Retinal pigment epithelial cell (primary cell): ENCODE measurements at regions not wholly inside any gene's neighbourhood (a gene's known extent, or its start where the extent isn't known, plus 50 kb on each side); places are given as distances from the start of the nearest gene placed in this dataset.

Experiments used
- DNase-seq: peaks from one replicate; pipeline ENCODE4 v3.0.0-alpha.2; 2010; ENCODE audit warnings: low read depth
- H3K4me3 ChIP-seq: 2 replicates; pipeline ENCODE4 v1.5.1; 2011; ENCODE audit warnings: mild to moderate bottlenecking, low read length, control low read depth, moderate library complexity
- CTCF ChIP-seq: conservative IDR thresholded peaks from 2 replicates; pipeline ENCODE4 v1.5.1; 2011; ENCODE audit warnings: low read depth, low read length, control low read depth, inconsistent platforms

- no peak for DNase-seq
- H3K4me3 ChIP-seq, result no peak overlapping the region
- no peak for TF ChIP-seq CTCF
These were observed 182.6 kb downstream of the FZD1 start for GRCh38 chr7:91446819-91447218.

GRCh38 chr7:91455411-91455810 is 191.2 kb downstream of the FZD1 start:
- H3K4me3 ChIP-seq, result no peak overlapping the region
- DNase-seq, result no peak
- TF ChIP-seq CTCF, result no peak

- no peak for DNase-seq
- H3K4me3 ChIP-seq, result no peak overlapping the region
- no peak for TF ChIP-seq CTCF
These were observed 193.0 kb downstream of the FZD1 start for GRCh38 chr7:91457208-91457607.

- no peak for DNase-seq
- no peak for TF ChIP-seq CTCF
- H3K4me3 ChIP-seq, result no peak overlapping the region
These were observed 195.3 kb downstream of the FZD1 start for GRCh38 chr7:91459539-91459938.

GRCh38 chr7:91462316-91462715 is 198.1 kb downstream of the FZD1 start:
- no peak for TF ChIP-seq CTCF
- DNase-seq, result no peak
- no peak overlapping the region for H3K4me3 ChIP-seq

GRCh38 chr7:91463330-91463729 is 199.1 kb downstream of the FZD1 start:
- DNase-seq, result no peak
- no peak overlapping the region for H3K4me3 ChIP-seq
- no peak for TF ChIP-seq CTCF

GRCh38 chr7:91465595-91466061 is 201.4 kb downstream of the FZD1 start:
- TF ChIP-seq CTCF, result no peak
- DNase-seq, result no peak
- H3K4me3 ChIP-seq, result no peak overlapping the region
